Activated CD4-positive, alpha-beta T cell treated with anti-CD3 and anti-CD28 coated beads, Interleukin-2, amount 10 ng/mL, durations not matched to agents 24 days and 14 days (primary cell): ENCODE measurements at regions not wholly inside any gene's neighbourhood (a gene's known extent, or its start where the extent isn't known, plus 50 kb on each side); places are given as distances from the start of the nearest gene placed in this dataset.
"Not testable (repeated sequence)": the region's sequence is repeated elsewhere in the genome, so short reads cannot be mapped to it uniquely, and the experiment has no call there.

Experiments
- DNase-seq: peaks from one replicate; pipeline ENCODE4 v3.0.0; 2022
- H3K27ac Mint-ChIP-seq: one replicate; pipeline ENCODE4 v1.8.0; 2022; ENCODE audit warnings: mild to moderate bottlenecking, mixed read lengths
- H3K27me3 Mint-ChIP-seq: one replicate; pipeline ENCODE4 v1.8.0; 2022; ENCODE audit warnings: mixed read lengths
- H3K36me3 Mint-ChIP-seq: one replicate; pipeline ENCODE4 v1.8.0; 2022; ENCODE audit warnings: low read depth, mild to moderate bottlenecking, mixed read lengths
- H3K4me1 Mint-ChIP-seq: one replicate; pipeline ENCODE4 v1.8.0; 2021; ENCODE audit warnings: mixed read lengths
- H3K4me3 Mint-ChIP-seq: one replicate; pipeline ENCODE4 v1.8.0; 2022; ENCODE audit warnings: mild to moderate bottlenecking, moderate library complexity, mixed read lengths
- H3K9me3 Mint-ChIP-seq: one replicate; pipeline ENCODE4 v1.8.0; 2021; ENCODE audit warnings: mixed read lengths
- intact Hi-C: fragments of 100-400 bp; cut with micrococcal nuclease; formaldehyde crosslinking; loops from one replicate; pipeline ENCODE4 v1.15.1; 2023

DNA sequence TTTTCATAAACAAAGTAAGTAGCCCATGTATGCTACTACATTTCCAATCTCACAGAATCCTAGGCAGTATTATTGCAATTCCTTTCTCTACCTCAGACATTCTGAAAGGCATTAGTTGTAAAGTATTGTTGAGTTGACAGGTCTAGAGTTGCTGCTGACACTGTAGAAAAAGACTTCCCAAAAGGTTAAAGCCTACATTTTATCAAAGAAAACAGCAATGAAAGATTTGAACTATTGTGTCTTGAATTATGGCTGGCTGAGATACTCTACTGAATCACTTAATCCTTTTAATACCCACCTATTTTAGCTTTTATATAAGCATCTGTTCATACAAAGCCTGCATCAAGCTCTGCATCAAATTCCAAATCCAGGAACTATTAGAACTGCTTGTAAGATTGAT is 1082.0 kb downstream of the OLFM4 start:
- no peaks in the 10 kb centered on the region for H3K9me3 Mint-ChIP-seq
- H3K36me3 Mint-ChIP-seq = no peaks in the 10 kb centered on the region

DNA sequence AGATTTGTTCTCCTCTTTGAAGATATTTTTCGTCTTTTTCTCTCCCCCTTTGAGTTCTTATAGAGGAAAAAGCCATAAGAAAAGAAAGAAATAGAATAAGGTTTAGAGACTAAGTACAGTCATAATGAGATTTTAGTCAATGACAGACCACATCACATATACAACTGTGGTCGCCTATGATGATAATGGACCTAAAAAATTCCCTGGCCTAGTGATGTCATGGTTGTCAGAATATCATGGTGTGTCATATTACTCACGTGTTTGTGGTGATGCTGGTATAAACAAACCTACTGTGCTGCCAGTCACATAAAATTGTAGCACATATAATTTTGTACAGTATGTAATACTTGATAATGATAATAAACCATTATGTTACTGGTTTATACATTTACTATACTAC is 1096.1 kb downstream of the OLFM4 start:
- Mint-ChIP-seq H3K9me3 (peaks cover 11% of the 10 kb centered on the region), H3K4me3 (no peak overlapping the region), H3K4me1 (no peaks in the 10 kb centered on the region), H3K27ac (no peak overlapping the region), H3K27me3 (no peaks in the 10 kb centered on the region), H3K36me3 (no peaks in the 10 kb centered on the region)
- intact Hi-C loops = no loop called here
- no peak for DNase-seq

More for the DNA sequence above, 1082.0 kb downstream of the OLFM4 start:
- intact Hi-C loops = no loop called here
- H3K4me1 Mint-ChIP-seq = no peaks in the 10 kb centered on the region
- no peak overlapping the region for H3K4me3 Mint-ChIP-seq
- H3K27me3 Mint-ChIP-seq = no peaks in the 10 kb centered on the region
- no peak for DNase-seq
- no peak overlapping the region for H3K27ac Mint-ChIP-seq

DNA sequence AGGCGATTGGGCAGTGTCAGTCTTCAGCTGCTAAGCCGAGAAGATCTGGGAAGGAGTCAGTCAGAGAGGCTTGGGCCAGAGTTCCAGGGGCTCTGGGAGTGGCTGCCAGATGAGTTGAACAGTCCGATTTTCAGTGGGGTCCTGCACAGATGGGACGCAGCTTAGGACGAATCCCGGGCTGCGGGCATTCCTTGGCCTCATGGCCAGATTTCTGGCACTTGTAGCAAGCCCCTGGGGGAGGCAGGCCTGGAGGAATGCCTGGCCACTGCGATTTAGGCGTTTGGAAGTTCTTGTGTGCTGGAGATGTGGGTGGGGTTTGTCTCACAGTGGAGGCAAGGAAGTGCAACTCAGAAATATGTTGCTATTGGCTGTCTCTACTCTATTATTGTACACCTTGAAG is 1102.3 kb downstream of the OLFM4 start:
- H3K27me3 Mint-ChIP-seq, H3K4me3 Mint-ChIP-seq, H3K36me3 Mint-ChIP-seq, H3K4me1 Mint-ChIP-seq, DNase-seq, intact Hi-C loops, H3K27ac Mint-ChIP-seq: not testable (repeated sequence)
- H3K9me3 Mint-ChIP-seq = peaks cover 25% of the 10 kb centered on the region

DNA sequence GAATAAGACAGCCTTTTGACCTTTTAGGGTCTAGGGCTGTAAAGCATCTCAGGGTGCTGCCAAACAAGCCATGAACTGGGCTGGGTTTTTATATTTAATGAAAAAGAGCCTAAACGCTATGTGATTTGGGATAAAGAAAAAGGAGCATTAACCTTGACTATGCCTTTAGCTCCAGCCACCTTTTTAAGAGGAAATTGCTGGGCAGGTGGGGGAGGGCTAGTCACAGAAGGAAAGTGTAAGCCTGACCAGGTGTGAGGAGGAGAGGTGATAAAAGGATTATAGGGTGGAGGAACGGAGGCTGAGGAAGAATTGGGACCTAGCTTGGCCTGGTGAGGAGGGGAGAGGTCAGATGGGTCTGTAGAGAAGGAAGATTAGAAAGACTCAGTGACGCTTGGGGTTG is 1102.8 kb downstream of the OLFM4 start:
- H3K27me3 Mint-ChIP-seq, H3K4me3 Mint-ChIP-seq, intact Hi-C loops, H3K36me3 Mint-ChIP-seq, H3K27ac Mint-ChIP-seq, H3K4me1 Mint-ChIP-seq, DNase-seq: not testable (repeated sequence)
- H3K9me3 Mint-ChIP-seq = peaks cover 25% of the 10 kb centered on the region

DNA sequence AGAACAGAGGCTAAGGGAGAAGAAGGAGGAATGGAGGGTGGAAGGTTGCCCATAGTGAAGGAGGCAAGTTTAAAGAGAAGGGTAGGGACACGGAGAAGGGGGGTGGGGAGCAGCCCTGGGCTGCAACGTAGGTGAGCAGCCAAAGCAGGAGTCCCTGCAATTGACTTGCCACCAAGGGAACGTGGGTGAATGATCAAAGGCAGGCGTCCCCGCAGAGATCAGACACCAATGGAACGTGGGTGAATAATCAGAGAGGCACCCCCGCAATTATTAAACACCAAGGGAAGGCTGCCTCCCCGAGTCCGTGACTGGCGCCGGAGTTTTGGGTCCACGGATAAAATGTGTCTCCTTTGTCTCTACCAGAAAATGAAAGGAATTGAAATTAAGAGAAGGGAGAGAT is 1103.5 kb downstream of the OLFM4 start:
- H3K4me3 Mint-ChIP-seq, H3K36me3 Mint-ChIP-seq, H3K27me3 Mint-ChIP-seq, DNase-seq, intact Hi-C loops, H3K27ac Mint-ChIP-seq, H3K4me1 Mint-ChIP-seq: not testable (repeated sequence)
- peaks cover 25% of the 10 kb centered on the region for H3K9me3 Mint-ChIP-seq

DNA sequence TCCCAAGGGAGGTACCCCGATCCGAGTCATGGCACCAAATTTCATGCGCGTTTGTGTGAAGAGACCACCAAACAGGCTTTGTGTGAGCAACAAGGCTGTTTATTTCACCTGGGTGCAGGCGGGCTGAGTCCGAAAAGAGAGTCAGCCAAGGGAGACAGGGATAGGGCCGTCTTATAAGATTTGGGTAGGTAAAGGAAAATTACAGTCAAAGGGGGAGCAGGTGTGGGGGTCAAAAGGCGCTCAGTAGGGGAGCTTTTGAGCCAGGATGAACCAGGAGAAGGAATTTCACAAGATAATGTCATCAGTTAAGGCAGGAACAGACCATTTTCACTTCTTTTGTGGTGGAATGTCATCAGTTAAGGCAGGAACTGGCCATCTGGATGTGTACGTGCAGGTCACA is 1104.1 kb downstream of the OLFM4 start:
- intact Hi-C loops, H3K36me3 Mint-ChIP-seq, H3K27me3 Mint-ChIP-seq, H3K4me3 Mint-ChIP-seq, H3K4me1 Mint-ChIP-seq, DNase-seq, H3K27ac Mint-ChIP-seq: not testable (repeated sequence)
- peaks cover 25% of the 10 kb centered on the region for H3K9me3 Mint-ChIP-seq

DNA sequence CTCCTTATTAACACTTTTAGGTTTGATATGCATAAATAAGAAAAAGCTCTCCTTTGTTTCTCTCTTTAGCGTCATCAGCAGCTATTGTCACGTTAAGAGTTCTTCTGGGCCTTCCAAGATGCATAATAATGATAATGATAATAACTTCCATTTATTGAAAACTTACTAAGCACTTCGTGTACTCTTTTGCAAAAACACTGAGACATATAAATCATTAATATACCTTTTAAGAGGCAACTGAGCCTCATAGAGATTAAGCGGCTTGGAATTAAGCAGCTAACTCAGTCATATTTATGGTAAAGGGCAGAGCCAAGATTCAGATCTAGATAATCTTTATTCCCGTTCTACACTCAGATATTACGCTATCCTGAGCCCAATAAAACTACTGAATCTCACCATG is 1105.1 kb downstream of the OLFM4 start:
- no peak overlapping the region for H3K27ac Mint-ChIP-seq
- H3K27me3 Mint-ChIP-seq = no peaks in the 10 kb centered on the region
- no peak overlapping the region for H3K4me3 Mint-ChIP-seq
- no peaks in the 10 kb centered on the region for H3K4me1 Mint-ChIP-seq
- intact Hi-C loops = no loop called here
- H3K36me3 Mint-ChIP-seq = no peaks in the 10 kb centered on the region
- no peak for DNase-seq
- peaks cover 25% of the 10 kb centered on the region for H3K9me3 Mint-ChIP-seq

DNA sequence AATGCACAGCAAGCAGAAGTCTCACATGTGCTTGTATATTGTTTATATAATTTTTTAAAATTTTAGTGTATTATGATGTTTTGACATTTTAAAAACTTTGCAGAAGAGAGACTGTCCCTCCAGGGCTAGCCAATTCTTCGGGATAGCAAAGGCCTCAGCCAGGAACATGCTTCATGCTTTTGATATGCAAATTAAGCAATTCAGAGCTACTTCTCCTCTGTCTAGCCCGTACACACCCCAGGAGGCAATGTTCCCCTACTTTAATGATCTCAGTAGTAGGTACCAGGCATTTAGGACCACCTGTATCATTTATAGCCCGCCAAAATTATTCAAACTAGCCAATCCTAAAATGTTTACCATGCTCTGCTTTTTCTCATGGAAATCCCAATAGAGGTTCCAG is 1116.2 kb downstream of the OLFM4 start:
- Mint-ChIP-seq H3K4me3 (no peak overlapping the region), H3K27me3 (no peaks in the 10 kb centered on the region), H3K9me3 (peaks cover 5% of the 10 kb centered on the region), H3K4me1 (no peaks in the 10 kb centered on the region), H3K36me3 (no peaks in the 10 kb centered on the region), H3K27ac (no peak overlapping the region)
- intact Hi-C loops = no loop called here
- no peak for DNase-seq

DNA sequence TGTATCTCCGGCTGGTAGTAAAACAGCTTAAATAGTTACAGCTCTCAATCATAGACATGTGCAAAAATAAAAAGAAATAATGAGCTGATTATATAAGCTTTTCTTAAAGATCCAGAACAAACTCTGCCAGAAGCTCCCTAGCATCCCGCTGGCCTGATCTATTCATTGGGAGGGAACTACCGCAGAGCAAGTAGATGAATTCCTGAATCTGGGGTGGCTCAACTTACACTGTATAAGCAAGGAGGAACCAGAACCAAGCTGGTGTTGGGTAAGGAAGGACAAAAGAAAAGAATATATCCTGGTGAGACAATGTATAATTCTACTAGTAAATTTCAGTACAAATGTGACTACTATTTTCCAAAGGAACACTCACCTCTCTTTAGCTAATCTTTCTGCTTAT is 1122.2 kb downstream of the OLFM4 start:
- no peaks in the 10 kb centered on the region for H3K4me1 Mint-ChIP-seq

DNA sequence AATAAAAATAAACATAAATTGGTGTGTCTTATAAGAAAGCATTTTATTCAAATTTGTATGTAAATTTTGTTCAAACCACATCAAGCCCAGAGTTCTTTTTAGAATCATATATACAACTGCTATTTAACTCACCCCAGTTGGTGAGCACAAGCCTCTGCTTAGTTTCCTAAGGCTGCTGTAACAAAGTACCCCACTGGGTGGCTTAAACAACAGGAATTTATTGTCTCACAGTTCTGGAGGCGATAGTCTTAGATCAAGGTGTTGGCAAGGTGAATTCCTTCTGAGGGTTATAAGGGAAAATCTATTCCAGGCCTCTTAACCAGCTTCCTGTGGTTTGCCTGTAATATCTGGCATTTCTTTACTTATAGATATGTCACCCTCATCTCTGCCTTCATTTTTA is 1133.5 kb downstream of the OLFM4 start:
- Mint-ChIP-seq H3K4me3 (no peak overlapping the region), H3K9me3 (peaks cover 9% of the 10 kb centered on the region), H3K27ac (no peak overlapping the region), H3K36me3 (no peaks in the 10 kb centered on the region), H3K4me1 (no peaks in the 10 kb centered on the region), H3K27me3 (no peaks in the 10 kb centered on the region)
- intact Hi-C loops = no loop called here
- no peak for DNase-seq

More for the DNA sequence above, 1122.2 kb downstream of the OLFM4 start:
- Mint-ChIP-seq H3K4me3 (no peak overlapping the region), H3K27me3 (no peaks in the 10 kb centered on the region), H3K27ac (no peak overlapping the region), H3K36me3 (no peaks in the 10 kb centered on the region), H3K9me3 (no peaks in the 10 kb centered on the region)
- DNase-seq = no peak
- intact Hi-C loops = no loop called here

DNA sequence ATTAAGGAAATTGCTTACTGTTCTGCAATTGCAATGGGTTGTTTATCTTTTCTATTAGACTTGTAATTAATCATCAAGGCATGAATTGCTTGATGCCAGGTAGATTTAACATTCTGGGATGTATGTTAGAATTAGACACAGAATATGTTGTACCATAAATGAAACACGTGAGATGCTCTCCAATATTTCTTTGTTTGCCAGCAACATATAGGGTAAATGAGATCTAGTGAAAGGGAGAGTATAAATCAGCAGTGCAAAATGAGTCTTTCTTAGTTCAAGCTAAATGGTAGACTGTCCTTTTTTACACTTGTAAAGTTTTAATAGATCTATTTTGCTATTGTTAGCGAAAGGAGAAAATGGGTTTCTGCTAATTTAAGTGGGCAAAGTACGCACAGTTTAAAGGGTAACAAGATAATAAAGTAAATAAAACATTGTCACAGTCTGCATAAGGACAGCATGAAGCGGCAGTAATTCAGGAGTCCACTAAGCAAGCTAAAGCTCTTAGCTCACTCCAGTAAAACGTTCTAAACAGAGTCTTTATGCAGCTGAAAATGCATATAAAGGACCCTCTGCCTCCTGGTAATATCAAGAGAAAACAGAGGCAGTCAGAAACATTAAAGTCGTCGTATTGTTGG is 1137.1 kb downstream of the OLFM4 start:
- intact Hi-C loops = no loop called here
- no peaks in the 10 kb centered on the region for H3K4me1 Mint-ChIP-seq
- no peak for DNase-seq
- no peak overlapping the region for H3K4me3 Mint-ChIP-seq
- no peaks in the 10 kb centered on the region for H3K27me3 Mint-ChIP-seq
- no peaks in the 10 kb centered on the region for H3K36me3 Mint-ChIP-seq
- no peak overlapping the region for H3K27ac Mint-ChIP-seq
- peaks cover 9% of the 10 kb centered on the region for H3K9me3 Mint-ChIP-seq

DNA sequence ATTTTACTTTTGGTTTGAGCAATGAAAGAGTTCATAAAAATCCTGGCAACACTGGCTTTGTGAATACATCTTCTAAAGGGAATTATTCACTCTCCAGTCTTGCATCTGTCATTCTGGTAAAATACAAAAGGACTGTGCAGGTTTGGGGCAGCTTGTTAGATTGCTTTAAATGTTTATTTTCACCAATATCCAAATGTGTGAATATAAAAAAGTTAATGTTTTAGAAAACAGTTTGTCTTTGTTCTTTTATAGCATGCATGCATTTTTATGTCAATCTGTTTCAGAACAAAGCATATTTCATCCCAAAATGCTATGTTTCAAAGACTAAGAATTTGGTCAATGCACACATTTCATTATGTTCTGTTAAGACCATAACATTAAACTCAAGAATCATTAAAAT is 1145.4 kb downstream of the OLFM4 start:
- Mint-ChIP-seq H3K4me3 (no peak overlapping the region), H3K36me3 (no peaks in the 10 kb centered on the region), H3K27ac (no peak overlapping the region), H3K9me3 (peaks cover 6% of the 10 kb centered on the region), H3K4me1 (no peaks in the 10 kb centered on the region), H3K27me3 (no peaks in the 10 kb centered on the region)
- no peak for DNase-seq
- intact Hi-C loops = no loop called here

DNA sequence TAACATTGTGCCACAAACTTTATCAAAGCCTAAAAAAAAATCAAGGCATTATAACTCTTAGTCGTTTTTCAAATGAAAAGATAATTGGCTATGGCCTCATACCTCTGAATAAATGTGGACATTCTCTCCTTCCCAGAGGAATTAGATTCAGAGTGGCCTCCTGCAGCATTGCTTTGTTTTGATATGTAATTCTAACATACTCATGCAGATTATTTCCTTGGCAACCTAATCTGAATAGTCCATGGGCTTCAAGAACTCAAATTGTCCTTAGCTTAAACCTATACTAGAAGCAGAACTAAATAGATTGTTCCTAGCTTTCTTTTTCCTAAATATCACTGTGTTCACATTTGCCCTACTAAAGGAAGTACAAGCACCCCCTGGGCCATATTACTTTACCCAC is 1146.9 kb downstream of the OLFM4 start:
- Mint-ChIP-seq H3K4me1 (no peaks in the 10 kb centered on the region), H3K27ac (no peak overlapping the region), H3K36me3 (no peaks in the 10 kb centered on the region), H3K4me3 (no peak overlapping the region), H3K27me3 (no peaks in the 10 kb centered on the region), H3K9me3 (peaks cover 10% of the 10 kb centered on the region)
- no peak for DNase-seq
- intact Hi-C loops = no loop called here

DNA sequence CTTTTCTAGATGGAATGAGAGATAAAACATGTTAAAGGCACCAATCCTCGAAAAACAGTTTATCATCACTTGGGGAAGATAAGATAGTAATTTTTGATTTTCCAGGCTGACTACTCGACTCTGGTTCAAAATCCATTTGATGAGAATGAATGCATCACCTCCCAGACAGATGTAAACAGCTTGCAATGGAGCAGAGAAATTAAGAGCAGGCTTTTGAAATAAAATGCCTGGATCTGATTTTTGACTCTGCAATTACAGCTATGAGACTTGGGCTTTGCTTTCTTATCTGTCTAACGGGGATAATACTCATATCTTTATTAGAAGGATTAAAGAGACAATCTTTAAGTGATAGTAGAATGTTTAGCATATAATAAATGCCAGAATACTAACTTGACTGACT is 1148.9 kb downstream of the OLFM4 start:
- Mint-ChIP-seq H3K9me3 (peaks cover 7% of the 10 kb centered on the region), H3K4me1 (no peaks in the 10 kb centered on the region), H3K27ac (no peak overlapping the region), H3K36me3 (no peaks in the 10 kb centered on the region), H3K27me3 (no peaks in the 10 kb centered on the region), H3K4me3 (no peak overlapping the region)
- DNase-seq = no peak
- intact Hi-C loops = no loop called here

DNA sequence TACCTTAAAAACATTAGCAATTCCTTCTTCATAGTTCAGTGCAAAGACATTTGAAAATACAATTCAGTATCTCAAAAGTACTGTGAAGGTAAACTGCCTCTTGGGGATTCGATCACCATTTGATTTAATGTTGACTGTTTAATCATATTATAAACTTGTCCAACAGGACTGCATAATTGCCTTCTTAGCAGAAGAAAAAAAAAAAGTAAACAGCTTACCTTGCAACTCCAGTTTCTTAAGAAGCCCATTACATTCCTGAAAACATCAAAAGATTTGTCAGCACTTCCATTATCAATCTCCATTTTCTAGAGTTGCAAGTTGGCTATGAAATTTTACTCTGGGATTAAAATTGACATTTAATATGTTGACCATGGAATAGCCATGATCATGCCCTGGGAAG is 1154.6 kb downstream of the OLFM4 start:
- Mint-ChIP-seq H3K4me1 (no peaks in the 10 kb centered on the region), H3K27me3 (no peaks in the 10 kb centered on the region), H3K27ac (no peak overlapping the region), H3K9me3 (peaks cover 9% of the 10 kb centered on the region), H3K36me3 (no peaks in the 10 kb centered on the region), H3K4me3 (no peak overlapping the region)
- intact Hi-C loops = no loop called here
- no peak for DNase-seq
